Fibroblast of the aortic adventitia (primary cell): ENCODE measurements at regions not wholly inside any gene's neighbourhood (a gene's known extent, or its start where the extent isn't known, plus 50 kb on each side); places are given as distances from the start of the nearest gene placed in this dataset.

ENCODE experiments used
- DNase-seq: peaks from one replicate; pipeline ENCODE4 v3.0.0-alpha.2; 2010; ENCODE audit warnings: low read depth
- H3K4me3 ChIP-seq: 2 replicates; pipeline ENCODE4 v1.5.1; 2011; ENCODE audit warnings: low read depth, mild to moderate bottlenecking, control low read depth, low read length, moderate library complexity
- CTCF ChIP-seq: IDR thresholded peaks from 2 replicates; pipeline ENCODE4 v1.5.1; 2011; ENCODE audit warnings: mild to moderate bottlenecking, low read length, control low read depth, inconsistent platforms; ENCODE audit not compliant: insufficient read depth

GRCh38 chr5:121731377-121731776 is 120.3 kb upstream of the FTMT start:
- no peak for DNase-seq
- no peak for TF ChIP-seq CTCF
- no peak overlapping the region for H3K4me3 ChIP-seq

GRCh38 chr5:121735618-121736017 is 116.1 kb upstream of the FTMT start:
- no peak for DNase-seq
- H3K4me3 ChIP-seq = no peak overlapping the region
- TF ChIP-seq CTCF = no peak

- no peak overlapping the region for H3K4me3 ChIP-seq
- no peak for DNase-seq
- TF ChIP-seq CTCF = no peak
These were observed 114.6 kb upstream of the FTMT start for GRCh38 chr5:121737120-121737519.

- DNase-seq = no peak
- no peak for TF ChIP-seq CTCF
- no peak overlapping the region for H3K4me3 ChIP-seq
These were observed 110.5 kb upstream of the FTMT start for GRCh38 chr5:121741156-121741555.

- DNase-seq = no peak
- no peak overlapping the region for H3K4me3 ChIP-seq
- TF ChIP-seq CTCF = no peak
These were observed 107.1 kb upstream of the FTMT start for GRCh38 chr5:121744577-121744976.

- DNase-seq = no peak
- TF ChIP-seq CTCF = no peak
- no peak overlapping the region for H3K4me3 ChIP-seq
These were observed 106.3 kb upstream of the FTMT start for GRCh38 chr5:121745407-121745806.

- TF ChIP-seq CTCF = no peak
- no peak for DNase-seq
- no peak overlapping the region for H3K4me3 ChIP-seq
These were observed 104.9 kb upstream of the FTMT start for GRCh38 chr5:121746763-121747162.
